ENCODE measurements at regions not wholly inside any gene's neighbourhood (a gene's known extent, or its start where the extent isn't known, plus 50 kb on each side); places are given as distances from the start of the nearest gene placed in this dataset.
A peak's percentile ranks its signal among the peaks of the same experiment; 100 is the strongest.
"Not testable (repeated sequence)": the region's sequence is repeated elsewhere in the genome, so short reads cannot be mapped to it uniquely, and the experiment has no call there.

- no peak for DNase-seq (ENCODE audit: low read depth in 2 of 2)
- TF ChIP-seq CTCF (IDR thresholded peaks at IDR 0.05; ENCODE audit: low read depth, low read length): no peak
- H3K4me3 ChIP-seq (replicated peaks in 1 of 2; ENCODE audit: low read depth in 2 of 2, low read length in 2 of 2): no peak overlapping the region
Observed at GRCh38 chr14:23725528-23725927, 89.4 kb downstream of the DHRS2 start.

GRCh38 chr14:23725980-23726710, 90.0 kb downstream of the DHRS2 start:
- peak in 1 of 2 donors; percentile 3 for DNase-seq (ENCODE audit: low read depth in 2 of 2)
- no peak overlapping the region for H3K4me3 ChIP-seq (replicated peaks in 1 of 2; ENCODE audit: low read depth in 2 of 2, low read length in 2 of 2)
- no peak for TF ChIP-seq CTCF (IDR thresholded peaks at IDR 0.05; ENCODE audit: low read depth, low read length)

GRCh38 chr14:23727566-23728335, 91.6 kb downstream of the DHRS2 start:
- TF ChIP-seq CTCF (IDR thresholded peaks at IDR 0.05; ENCODE audit: low read depth, low read length): peak; percentile 28
- peak; percentile 23 to 56 for DNase-seq (ENCODE audit: low read depth in 2 of 2)

GRCh38 chr14:23728791-23729190, 92.6 kb downstream of the DHRS2 start:
- TF ChIP-seq CTCF (IDR thresholded peaks at IDR 0.05; ENCODE audit: low read depth, low read length): no peak
- no peak for DNase-seq (ENCODE audit: low read depth in 2 of 2)
- H3K4me3 ChIP-seq (replicated peaks in 1 of 2; ENCODE audit: low read depth in 2 of 2, low read length in 2 of 2): no peak overlapping the region

More at GRCh38 chr14:23727566-23728335, 91.6 kb downstream of the DHRS2 start:
- H3K4me3 ChIP-seq (replicated peaks in 1 of 2; ENCODE audit: low read depth in 2 of 2, low read length in 2 of 2): no peak overlapping the region

- no peak overlapping the region for H3K4me3 ChIP-seq (replicated peaks in 1 of 2; ENCODE audit: low read depth in 2 of 2, low read length in 2 of 2)
- peak; percentile 20 for TF ChIP-seq CTCF (IDR thresholded peaks at IDR 0.05; ENCODE audit: low read depth, low read length)
- no peak for DNase-seq (ENCODE audit: low read depth in 2 of 2)
Observed at GRCh38 chr14:23729720-23730387, 93.7 kb downstream of the DHRS2 start.

- H3K4me3 ChIP-seq (replicated peaks in 1 of 2; ENCODE audit: low read depth in 2 of 2, low read length in 2 of 2): no peak overlapping the region
- TF ChIP-seq CTCF (IDR thresholded peaks at IDR 0.05; ENCODE audit: low read depth, low read length): no peak
- DNase-seq (ENCODE audit: low read depth in 2 of 2): no peak
Observed at GRCh38 chr14:23735394-23735793, 99.2 kb downstream of the DHRS2 start.

- not testable (repeated sequence) for H3K4me3 ChIP-seq (replicated peaks in 1 of 2; ENCODE audit: low read depth in 2 of 2, low read length in 2 of 2); DNase-seq (ENCODE audit: low read depth in 2 of 2)
Observed at GRCh38 chr14:23744368-23744767, 108.2 kb downstream of the DHRS2 start.
